GM18511 (cell line): ENCODE measurements at regions not wholly inside any gene's neighbourhood (a gene's known extent, or its start where the extent isn't known, plus 50 kb on each side); places are given as distances from the start of the nearest gene placed in this dataset.
"Not testable (repeated sequence)": the region's sequence is repeated elsewhere in the genome, so short reads cannot be mapped to it uniquely, and the experiment has no call there.

Experiments
- ATAC-seq: cut with Tn5 transposase; IDR thresholded peaks from one replicate; pipeline ENCODE4 v1.9.1; 2021; ENCODE audit warnings: mild to moderate bottlenecking, moderate library complexity; ENCODE audit not compliant: unreplicated experiment

DNA sequence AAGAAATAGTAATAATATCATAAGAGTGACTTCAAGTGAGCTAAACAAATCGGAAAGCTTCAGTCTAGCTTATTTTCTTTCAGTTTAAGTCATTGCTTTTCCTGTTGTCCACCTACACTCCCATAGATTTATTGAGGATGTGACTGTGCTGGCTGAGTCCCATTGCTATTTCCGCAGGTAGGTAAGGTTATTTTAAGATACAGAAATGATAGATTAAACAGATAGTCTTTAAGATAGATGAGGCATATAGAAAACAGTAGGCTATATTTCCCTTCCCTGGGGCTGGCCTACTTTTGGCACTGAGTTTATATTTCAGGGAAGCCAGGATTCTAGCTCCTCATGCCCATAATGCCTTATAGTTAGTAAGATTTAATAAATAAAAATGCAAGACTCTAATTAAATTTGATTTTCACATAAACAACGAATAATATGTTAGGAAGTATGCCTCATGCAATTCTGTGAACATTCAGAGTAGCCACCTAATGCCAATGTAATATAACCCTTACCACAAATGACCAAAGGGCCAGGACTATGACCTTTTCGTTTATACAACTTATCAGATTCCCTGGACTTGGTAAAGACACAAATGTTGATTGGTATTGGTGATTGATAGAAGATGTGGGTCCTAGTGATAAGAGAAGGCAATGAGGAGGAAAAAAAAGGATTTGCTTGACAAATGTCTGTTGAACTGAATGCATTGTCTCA, 1079.3 kb downstream of the EPHA7 start:
- ATAC-seq, result no peak

GRCh38 chr6:92337571-92337970, 1081.8 kb downstream of the EPHA7 start:
- no peak for ATAC-seq

DNA sequence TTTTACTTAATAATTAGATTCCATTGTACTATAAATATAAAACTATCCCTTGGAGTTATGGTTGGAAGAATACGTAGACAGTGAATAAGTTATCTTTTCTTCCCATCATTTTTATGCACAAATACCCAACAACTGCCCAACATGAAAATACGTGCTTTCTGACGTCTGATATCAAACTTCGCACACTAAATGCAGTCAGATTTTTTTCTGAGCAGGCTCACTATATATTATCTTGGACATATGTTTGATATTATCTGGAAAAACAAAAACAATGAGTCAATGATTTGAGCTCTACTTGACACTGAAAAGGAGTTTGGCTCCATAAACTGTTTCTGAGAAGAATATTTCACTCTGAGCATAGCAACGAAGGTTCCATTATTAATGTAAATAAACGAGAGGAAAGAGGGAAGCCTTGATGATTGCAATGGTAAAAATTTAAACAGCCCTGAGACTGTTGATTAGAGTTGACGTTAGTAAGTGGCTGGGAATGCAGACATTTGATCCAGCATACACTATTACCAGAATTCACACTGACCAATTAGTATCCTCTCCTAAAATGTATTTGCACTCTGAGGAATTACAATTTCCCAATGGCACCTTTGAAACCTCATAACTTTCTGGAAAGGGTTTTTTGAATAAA, 1090.0 kb downstream of the EPHA7 start:
- ATAC-seq, result no peak

GRCh38 chr6:92315312-92315711, 1104.0 kb downstream of the EPHA7 start:
- ATAC-seq, result no peak

DNA sequence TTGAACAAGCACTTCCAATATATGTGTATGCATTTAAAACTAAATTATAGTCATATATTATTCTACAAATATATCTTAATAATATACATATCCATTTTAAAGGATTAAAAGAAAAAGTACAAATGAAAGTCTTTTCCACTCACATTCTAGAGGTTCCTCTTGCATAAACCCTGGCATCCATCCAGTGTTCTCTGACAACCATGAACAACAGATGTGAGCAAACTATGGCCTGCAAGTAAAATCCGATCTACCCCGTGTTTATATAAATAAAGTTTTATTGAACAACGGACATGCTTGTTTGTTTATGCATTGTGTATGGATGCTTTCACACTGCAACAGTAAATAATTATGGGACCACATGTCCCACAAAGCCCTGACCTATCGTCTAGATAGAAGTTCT, 1122.3 kb downstream of the EPHA7 start:
- ATAC-seq, result no peak

DNA sequence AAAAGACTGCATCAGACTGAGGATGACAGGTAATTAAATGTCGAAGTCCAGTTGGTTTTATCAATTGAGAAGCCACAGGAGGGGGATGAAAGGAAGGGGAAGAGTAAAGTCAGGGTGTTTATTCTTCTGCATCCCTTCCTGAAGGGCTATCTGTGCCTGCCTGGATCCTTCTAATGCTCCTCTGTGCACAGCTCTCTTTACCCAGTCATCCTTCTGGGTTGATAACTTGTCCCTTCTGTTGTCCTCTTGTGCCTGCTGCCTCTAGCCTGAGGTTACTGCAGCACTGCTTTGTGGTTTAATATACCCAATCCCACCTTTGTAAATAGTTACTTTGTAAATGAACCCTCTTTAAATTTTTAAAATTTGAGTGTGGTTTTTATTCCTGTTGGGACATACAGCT, 1127.3 kb downstream of the EPHA7 start:
- ATAC-seq, result no peak

- no peak for ATAC-seq
These were observed 1129.5 kb downstream of the EPHA7 start for GRCh38 chr6:92289831-92290230.

- no peak for ATAC-seq
These were observed 1137.7 kb downstream of the EPHA7 start for GRCh38 chr6:92281571-92282076.

DNA sequence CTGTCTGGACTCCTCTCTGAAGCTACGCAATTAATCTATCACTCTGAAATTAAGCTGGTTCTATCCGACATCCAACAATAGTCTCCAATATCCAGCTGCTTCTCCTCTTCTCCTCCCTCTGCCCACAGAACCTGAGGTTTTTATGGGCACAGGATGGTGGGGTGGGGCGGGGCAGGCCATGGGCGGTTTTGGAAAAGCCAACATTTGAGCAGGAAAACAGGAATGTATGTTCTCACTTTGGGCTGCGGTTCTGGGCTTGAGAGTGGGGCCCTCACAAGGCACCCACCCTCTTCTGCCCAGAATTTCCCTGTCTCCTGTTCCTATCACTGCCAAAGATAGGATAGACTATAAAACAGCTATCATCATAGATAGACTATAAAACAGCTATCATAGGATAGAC, 1144.2 kb downstream of the EPHA7 start:
- ATAC-seq, result no peak

DNA sequence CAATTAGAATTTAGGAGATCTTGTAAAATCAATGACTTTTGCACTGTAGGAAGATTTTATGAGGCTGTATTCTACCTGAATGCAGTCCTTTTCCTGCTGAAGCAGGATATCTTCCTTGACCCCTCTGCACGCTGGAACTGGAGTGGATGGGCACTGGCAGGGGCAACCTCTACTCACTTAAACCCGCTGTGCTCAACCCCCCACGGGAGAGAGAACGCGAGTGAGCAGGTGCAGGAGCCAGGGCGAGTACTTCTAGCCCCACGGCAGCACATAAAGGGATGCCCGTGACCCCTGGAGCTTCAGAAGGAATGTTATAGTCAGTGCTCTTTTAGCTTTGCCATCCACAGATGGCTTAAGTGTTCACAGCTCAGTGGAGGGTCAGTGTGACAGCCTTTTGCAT, 1144.8 kb downstream of the EPHA7 start:
- ATAC-seq, result no peak

GRCh38 chr6:92273694-92274093, 1145.7 kb downstream of the EPHA7 start:
- ATAC-seq, result no peak

DNA sequence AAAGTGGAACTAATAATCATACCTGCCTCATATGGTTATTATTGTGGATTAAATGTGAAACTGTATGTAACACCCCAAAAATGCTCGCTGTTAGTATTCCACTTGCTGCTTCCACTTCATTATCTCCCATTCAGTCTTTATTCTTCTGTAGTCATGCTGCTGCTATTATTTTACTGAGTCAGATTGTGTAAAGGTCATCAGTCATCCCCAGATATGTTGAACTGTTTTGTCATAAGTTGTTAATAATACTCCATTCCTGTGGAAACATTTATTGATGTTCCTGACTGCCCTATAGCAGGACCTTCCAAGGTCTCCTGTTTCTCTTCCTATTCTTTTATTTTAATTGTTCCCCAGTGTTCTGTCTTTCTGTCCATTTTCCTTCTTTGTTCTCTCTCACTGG, 1148.3 kb downstream of the EPHA7 start:
- ATAC-seq, result no peak

- ATAC-seq, result no peak
These were observed 1149.0 kb downstream of the EPHA7 start for GRCh38 chr6:92270365-92270764.

- ATAC-seq, result no peak
These were observed 1152.0 kb downstream of the EPHA7 start for GRCh38 chr6:92267335-92267734.

GRCh38 chr6:92263864-92264263, 1155.5 kb downstream of the EPHA7 start:
- ATAC-seq, result no peak

GRCh38 chr6:92259171-92259570, 1160.2 kb downstream of the EPHA7 start:
- no peak for ATAC-seq

DNA sequence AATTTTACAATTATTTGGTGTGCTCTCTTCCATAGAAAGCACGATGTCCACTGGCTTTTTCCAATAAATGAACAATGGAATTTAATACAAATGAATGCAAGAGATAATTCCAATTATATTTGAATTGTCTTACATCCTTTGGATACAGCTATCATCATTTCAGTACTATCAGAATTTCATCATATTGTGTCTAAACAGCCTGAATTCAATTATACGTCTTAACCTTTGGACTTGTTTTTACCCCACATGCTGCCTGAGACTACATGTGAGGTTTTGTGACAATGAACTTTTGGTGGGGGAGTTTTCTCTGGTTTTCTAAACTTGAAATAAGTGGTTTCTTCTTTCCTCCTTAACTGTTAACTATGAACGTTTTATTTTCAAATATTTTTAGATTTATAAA, 1176.0 kb downstream of the EPHA7 start:
- no peak for ATAC-seq

- no peak for ATAC-seq
These were observed 1188.1 kb downstream of the EPHA7 start for GRCh38 chr6:92231171-92231701.

DNA sequence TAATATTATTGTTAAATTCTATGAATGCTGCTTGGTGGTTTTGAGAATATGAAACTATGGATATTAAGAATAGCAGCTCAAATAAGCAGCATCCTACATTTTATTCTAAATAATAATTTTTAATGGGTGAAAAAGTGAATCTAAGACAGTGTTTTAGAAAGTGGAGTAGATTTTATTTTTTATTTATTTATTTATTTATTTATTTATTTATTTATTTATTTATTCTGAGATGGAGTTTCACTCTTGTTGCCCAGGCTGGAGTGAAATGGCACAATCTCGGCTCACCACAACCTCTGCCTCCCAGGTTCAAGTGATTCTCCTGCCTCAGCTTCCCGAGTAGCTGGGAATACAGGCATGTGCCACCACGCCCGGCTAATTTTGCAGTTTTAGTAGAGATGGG, 1199.4 kb downstream of the EPHA7 start:
- not testable (repeated sequence) for ATAC-seq

GRCh38 chr6:92216717-92217116, 1202.6 kb downstream of the EPHA7 start:
- ATAC-seq, result no peak

- no peak for ATAC-seq
These were observed 1217.7 kb downstream of the EPHA7 start for GRCh38 chr6:92201618-92202017.

GRCh38 chr6:92196325-92196724, 1223.0 kb downstream of the EPHA7 start:
- no peak for ATAC-seq
